ENCODE measurements at regions not wholly inside any gene's neighbourhood (a gene's known extent, or its start where the extent isn't known, plus 50 kb on each side); places are given as distances from the start of the nearest gene placed in this dataset.

DNA sequence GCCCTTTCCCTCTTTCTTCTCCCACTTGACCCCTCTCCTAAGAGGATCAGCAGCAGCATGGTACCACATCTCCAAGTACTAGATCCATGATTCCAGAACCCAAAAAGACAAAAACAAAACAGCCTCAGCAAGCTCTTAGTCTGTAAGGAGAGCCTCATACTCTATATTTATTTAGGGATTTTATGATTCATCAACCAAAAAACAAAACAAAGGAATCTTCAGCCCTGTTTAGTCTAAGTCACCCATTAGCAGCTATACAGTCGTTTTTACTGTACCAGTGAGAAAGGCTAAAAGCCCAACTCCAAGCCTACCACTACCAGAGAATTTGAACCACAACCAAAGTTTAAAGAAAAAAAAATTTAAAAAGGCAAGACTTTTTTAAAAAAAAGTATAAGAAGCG is 1020.3 kb upstream of the CADM2 start:
- TF ChIP-seq EP300 (IDR thresholded peaks at IDR 0.05) (no peak), CTCF (IDR thresholded peaks at IDR 0.05) (no peak), POLR2AphosphoS5 (IDR thresholded peaks at IDR 0.05) (no peak), POLR2A (IDR thresholded peaks at IDR 0.05) (no peak)
- Histone ChIP-seq H3K36me3 (no peaks in the 10 kb centered on the region), H3K27me3 (no peaks in the 10 kb centered on the region), H3K27ac (no peak overlapping the region), H3K9me3 (peaks cover 0 to 3% (median 0%) of the 10 kb centered on the region in 3 donors), H3K4me1 (no peaks in the 10 kb centered on the region), H3K4me3 (no peak overlapping the region)
- 74% methylated on average over 2 of the region's 2 CpGs; no CpG with 5 or more reads in 1 of the 2 donors for WGBS, 2 donors (ENCODE audit: low coverage in 1 of 2)
- ATAC-seq, result no peak

DNA sequence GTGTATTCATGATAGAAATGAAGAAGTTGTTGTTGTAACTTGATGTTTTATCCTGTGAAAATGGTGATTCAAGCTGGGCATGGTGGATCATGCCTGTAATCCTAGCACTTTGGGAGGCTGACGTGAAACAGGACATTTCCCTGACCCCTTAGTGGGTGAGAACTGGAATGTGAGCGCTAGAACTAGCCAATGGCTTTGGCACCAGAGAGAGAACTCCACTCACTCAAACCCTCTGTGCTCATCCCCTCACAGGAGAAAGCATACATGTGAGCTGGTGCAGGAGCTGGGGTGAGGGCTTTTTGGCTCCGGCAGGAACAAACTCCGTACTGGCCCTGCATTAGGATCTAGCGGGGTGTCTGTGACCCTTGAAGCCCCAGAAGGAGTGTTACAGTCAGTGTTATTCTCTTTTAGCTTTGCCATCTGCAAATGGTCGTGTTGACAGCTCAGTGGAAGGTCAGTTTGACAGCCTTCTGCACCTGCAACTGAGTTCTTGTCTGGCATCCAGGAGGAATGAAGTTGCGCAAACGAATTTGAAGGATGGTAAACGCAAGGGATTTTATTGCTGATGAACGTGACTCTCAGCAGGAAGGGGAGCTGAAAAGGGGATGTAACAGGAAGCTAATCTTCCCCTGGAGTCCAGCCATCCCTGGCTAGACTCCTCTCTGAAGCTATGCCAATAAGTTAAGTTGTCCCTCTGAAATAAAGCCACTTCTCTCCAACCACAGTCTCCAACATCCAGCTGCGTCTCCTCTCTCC is 1016.6 kb upstream of the CADM2 start:
- H3K4me3 ChIP-seq, result no peak overlapping the region
- 73 to 79% methylated on average over 7 to 10 of the region's 11 CpGs for WGBS, 2 donors (ENCODE audit: low coverage in 1 of 2)

GRCh38 chr3:83946049-83946448 is 1012.7 kb upstream of the CADM2 start:
- no peak for ATAC-seq
- Histone ChIP-seq H3K27ac (no peak overlapping the region), H3K9me3 (peaks cover 0 to 3% (median 0%) of the 10 kb centered on the region in 3 donors), H3K4me3 (no peak overlapping the region), H3K4me1 (no peaks in the 10 kb centered on the region), H3K36me3 (no peaks in the 10 kb centered on the region), H3K27me3 (no peaks in the 10 kb centered on the region)
- TF ChIP-seq EP300 (IDR thresholded peaks at IDR 0.05), result no peak
- TF ChIP-seq CTCF (IDR thresholded peaks at IDR 0.05), result no peak
- no peak for TF ChIP-seq POLR2AphosphoS5 (IDR thresholded peaks at IDR 0.05)
- no peak for TF ChIP-seq POLR2A (IDR thresholded peaks at IDR 0.05)

More for the DNA sequence above, 1016.6 kb upstream of the CADM2 start:
- peaks cover 0 to 3% (median 0%) of the 10 kb centered on the region in 3 donors for H3K9me3 ChIP-seq
- H3K36me3 ChIP-seq, result no peaks in the 10 kb centered on the region
- ATAC-seq, result no peak
- no peak overlapping the region for H3K27ac ChIP-seq
- no peak for TF ChIP-seq EP300 (IDR thresholded peaks at IDR 0.05)
- no peak for TF ChIP-seq POLR2A (IDR thresholded peaks at IDR 0.05)
- TF ChIP-seq POLR2AphosphoS5 (IDR thresholded peaks at IDR 0.05), result no peak
- TF ChIP-seq CTCF (IDR thresholded peaks at IDR 0.05), result no peak
- H3K27me3 ChIP-seq, result no peaks in the 10 kb centered on the region
- H3K4me1 ChIP-seq, result no peaks in the 10 kb centered on the region

- 43 to 46% methylated on average over 3 to 4 of the region's 4 CpGs for WGBS, 2 donors (ENCODE audit: low coverage in 1 of 2)
- no peaks in the 10 kb centered on the region for H3K36me3 ChIP-seq
- H3K4me1 ChIP-seq, result no peaks in the 10 kb centered on the region
- TF ChIP-seq EP300 (IDR thresholded peaks at IDR 0.05) (no peak), CTCF (IDR thresholded peaks at IDR 0.05) (no peak), POLR2AphosphoS5 (IDR thresholded peaks at IDR 0.05) (no peak), POLR2A (IDR thresholded peaks at IDR 0.05) (no peak)
- H3K27me3 ChIP-seq, result no peaks in the 10 kb centered on the region
- no peak overlapping the region for H3K4me3 ChIP-seq
- no peak overlapping the region for H3K27ac ChIP-seq
- peaks cover 0 to 3% (median 0%) of the 10 kb centered on the region in 3 donors for H3K9me3 ChIP-seq
- ATAC-seq, result no peak
Observed at GRCh38 chr3:83946554-83946953, 1012.2 kb upstream of the CADM2 start.

DNA sequence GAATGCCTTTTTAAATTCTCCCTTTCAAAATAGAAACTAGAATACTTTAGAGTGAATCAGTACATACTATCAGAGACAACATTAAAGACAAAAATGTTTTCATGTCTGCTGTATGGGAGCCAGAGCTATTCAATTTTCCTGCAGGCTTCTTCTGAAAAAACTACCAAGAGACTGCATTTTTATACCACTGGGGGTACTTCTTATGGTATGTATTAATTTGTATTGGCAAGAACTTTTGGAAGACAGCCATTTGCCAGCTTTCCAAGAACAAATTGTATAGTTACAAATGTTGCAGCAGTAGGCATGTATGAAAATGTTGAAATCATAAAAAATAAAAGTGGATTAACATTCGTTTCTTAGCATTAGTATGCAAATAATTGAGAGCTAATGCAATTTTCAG is 1010.0 kb upstream of the CADM2 start:
- ATAC-seq, result no peak
- no peaks in the 10 kb centered on the region for H3K4me1 ChIP-seq
- 55 to 73% methylated on average over 1 of the region's 1 CpG for WGBS, 2 donors (ENCODE audit: low coverage in 1 of 2)
- no peaks in the 10 kb centered on the region for H3K36me3 ChIP-seq
- no peaks in the 10 kb centered on the region for H3K9me3 ChIP-seq
- H3K27me3 ChIP-seq, result no peaks in the 10 kb centered on the region
- no peak overlapping the region for H3K4me3 ChIP-seq
- H3K27ac ChIP-seq, result no peak overlapping the region
- TF ChIP-seq CTCF (IDR thresholded peaks at IDR 0.05) (no peak), POLR2AphosphoS5 (IDR thresholded peaks at IDR 0.05) (no peak), POLR2A (IDR thresholded peaks at IDR 0.05) (no peak), EP300 (IDR thresholded peaks at IDR 0.05) (no peak)
